Activated CD8-positive, alpha-beta T cell treated with anti-CD3 and anti-CD28 coated beads for 36 hours (primary cell): ENCODE measurements at regions not wholly inside any gene's neighbourhood (a gene's known extent, or its start where the extent isn't known, plus 50 kb on each side); places are given as distances from the start of the nearest gene placed in this dataset.

ENCODE experiments used
- ATAC-seq: fragments of 200-7000 bp; cut with Tn5 transposase; one replicate; pipeline ENCODE4 v1.10.0; 2021; ENCODE audit warnings: mild to moderate bottlenecking, moderate library complexity
- CTCF ChIA-PET: fragments of 350-600 bp; sonication (Branson Sonifier 250); formaldehyde crosslinking; loops from one replicate; lab custom pipeline; 2021; ENCODE audit warnings: antibody characterized with exemption; lab: Charles Lee
- POLR2A ChIA-PET: fragments of 350-600 bp; sonication (Branson Sonifier 250); formaldehyde crosslinking; loops from one replicate; lab custom pipeline; 2021; ENCODE audit warnings: antibody characterized with exemption; lab: Charles Lee
- DNase-seq: peaks from one replicate; pipeline ENCODE4 v3.0.0-alpha.2; 2020
- H3K27ac Mint-ChIP-seq: one replicate; pipeline ENCODE4 v1.8.0; 2021; ENCODE audit warnings: mild to moderate bottlenecking, mixed read lengths
- H3K27me3 Mint-ChIP-seq: one replicate; pipeline ENCODE4 v1.8.0; 2021; ENCODE audit warnings: mixed read lengths
- H3K36me3 Mint-ChIP-seq: one replicate; pipeline ENCODE4 v1.8.0; 2021; ENCODE audit warnings: low read depth, mixed read lengths
- H3K4me1 Mint-ChIP-seq: one replicate; pipeline ENCODE4 v1.8.0; 2021; ENCODE audit warnings: low read depth, mixed read lengths
- H3K4me3 Mint-ChIP-seq: one replicate; pipeline ENCODE4 v1.8.0; 2021; ENCODE audit warnings: mild to moderate bottlenecking, moderate library complexity, mixed read lengths
- H3K9me3 Mint-ChIP-seq: one replicate; pipeline ENCODE4 v1.8.0; 2021; ENCODE audit warnings: mixed read lengths
- CTCF ChIP-seq: fragments of 200-600 bp; IDR thresholded peaks from one replicate; pipeline ENCODE4 v1.8.0; 2022; ENCODE audit warnings: antibody characterized with exemption, mild to moderate bottlenecking
- intact Hi-C: fragments of 100-400 bp; cut with micrococcal nuclease; formaldehyde crosslinking; loops from one replicate; pipeline ENCODE4 v1.10.0; 2022

GRCh38 chr10:55378196-55378595 is 577.2 kb upstream of the PCDH15 start:
- intact Hi-C loops: no loop called here
- H3K27me3 Mint-ChIP-seq: no peaks in the 10 kb centered on the region
- POLR2A ChIA-PET: no interaction called here

GRCh38 chr10:55374917-55375316 is 573.9 kb upstream of the PCDH15 start:
- no peak for TF ChIP-seq CTCF
- no peak overlapping the region for H3K27ac Mint-ChIP-seq
- no peak overlapping the region for H3K4me3 Mint-ChIP-seq
- H3K36me3 Mint-ChIP-seq: no peaks in the 10 kb centered on the region
- ChIA-PET CTCF (no interaction called here), POLR2A (no interaction called here)
- DNase-seq (no peak), ATAC-seq (no peak)
- peaks cover 5% of the 10 kb centered on the region for H3K9me3 Mint-ChIP-seq
- intact Hi-C loops: no loop called here
- no peaks in the 10 kb centered on the region for H3K27me3 Mint-ChIP-seq
- no peaks in the 10 kb centered on the region for H3K4me1 Mint-ChIP-seq

More at GRCh38 chr10:55378196-55378595, 577.2 kb upstream of the PCDH15 start:
- no peaks in the 10 kb centered on the region for H3K4me1 Mint-ChIP-seq
- H3K9me3 Mint-ChIP-seq: peaks cover 2% of the 10 kb centered on the region
- no peak overlapping the region for H3K4me3 Mint-ChIP-seq
- CTCF ChIA-PET: no interaction called here
- no peak for ATAC-seq
- H3K27ac Mint-ChIP-seq: no peak overlapping the region
- no peak for DNase-seq
- TF ChIP-seq CTCF: no peak
- H3K36me3 Mint-ChIP-seq: no peaks in the 10 kb centered on the region

GRCh38 chr10:55374060-55374459 is 573.0 kb upstream of the PCDH15 start:
- TF ChIP-seq CTCF: no peak
- peaks cover 7% of the 10 kb centered on the region for H3K9me3 Mint-ChIP-seq
- ChIA-PET CTCF (no interaction called here), POLR2A (no interaction called here)
- DNase-seq (no peak), ATAC-seq (no peak)
- intact Hi-C loops: no loop called here
- no peak overlapping the region for H3K27ac Mint-ChIP-seq
- no peaks in the 10 kb centered on the region for H3K4me1 Mint-ChIP-seq
- no peaks in the 10 kb centered on the region for H3K36me3 Mint-ChIP-seq
- H3K27me3 Mint-ChIP-seq: no peaks in the 10 kb centered on the region
- H3K4me3 Mint-ChIP-seq: no peak overlapping the region

- no peaks in the 10 kb centered on the region for H3K36me3 Mint-ChIP-seq
- ATAC-seq (no peak), DNase-seq (no peak)
- ChIA-PET CTCF (no interaction called here), POLR2A (no interaction called here)
- TF ChIP-seq CTCF: no peak
- no peaks in the 10 kb centered on the region for H3K27me3 Mint-ChIP-seq
- intact Hi-C loops: no loop called here
- H3K9me3 Mint-ChIP-seq: peaks cover 11% of the 10 kb centered on the region
- no peak overlapping the region for H3K27ac Mint-ChIP-seq
- no peaks in the 10 kb centered on the region for H3K4me1 Mint-ChIP-seq
- H3K4me3 Mint-ChIP-seq: no peak overlapping the region
These were observed 568.8 kb upstream of the PCDH15 start for GRCh38 chr10:55369670-55370420.

GRCh38 chr10:55368467-55368866 is 567.4 kb upstream of the PCDH15 start:
- CTCF ChIA-PET: no interaction called here
- intact Hi-C loops: no loop called here
- H3K4me1 Mint-ChIP-seq: no peaks in the 10 kb centered on the region
- no peak overlapping the region for H3K27ac Mint-ChIP-seq
- H3K9me3 Mint-ChIP-seq: peaks cover 11% of the 10 kb centered on the region
- no peaks in the 10 kb centered on the region for H3K27me3 Mint-ChIP-seq
- ATAC-seq (no peak), DNase-seq (no peak)
- H3K4me3 Mint-ChIP-seq: no peak overlapping the region
- POLR2A ChIA-PET: no interaction called here
- no peak for TF ChIP-seq CTCF
- no peaks in the 10 kb centered on the region for H3K36me3 Mint-ChIP-seq
